Neural progenitor cell (in vitro differentiated cells): ENCODE measurements at regions not wholly inside any gene's neighbourhood (a gene's known extent, or its start where the extent isn't known, plus 50 kb on each side); places are given as distances from the start of the nearest gene placed in this dataset.

Experiments used
- DNase-seq: peaks from one replicate; pipeline ENCODE4 v3.0.0-alpha.2; 2016; ENCODE audit warnings: low spot score
- H2AFZ ChIP-seq: fragments of 200-600 bp; sonication (generic); replicated peaks from 2 replicates; pipeline ENCODE4 v1.6.1; 2016; ENCODE audit warnings: antibody characterized with exemption
- H3F3A ChIP-seq: fragments of 200-600 bp; sonication (generic); 2 replicates; pipeline ENCODE4 v1.6.1; 2016; ENCODE audit warnings: antibody characterized with exemption, low read depth
- H3K27ac ChIP-seq: fragments of 200-600 bp; sonication (generic); 2 replicates; pipeline ENCODE4 v1.5.1; 2016; ENCODE audit warnings: mild to moderate bottlenecking
- H3K27me3 ChIP-seq: fragments of 200-600 bp; sonication (generic); 2 replicates; pipeline ENCODE4 v1.6.1; 2016; ENCODE audit warnings: mild to moderate bottlenecking, moderate library complexity
- H3K36me3 ChIP-seq: fragments of 200-600 bp; sonication (generic); 2 replicates; pipeline ENCODE4 v1.5.1; 2016
- H3K4me1 ChIP-seq: fragments of 200-600 bp; sonication (generic); 2 replicates; pipeline ENCODE4 v1.6.1; 2016; ENCODE audit warnings: mixed run types
- H3K4me2 ChIP-seq: fragments of 200-600 bp; sonication (generic); 2 replicates; pipeline ENCODE4 v1.6.1; 2016
- H3K4me3 ChIP-seq: fragments of 200-600 bp; sonication (generic); 2 replicates; pipeline ENCODE4 v1.5.1; 2016
- H3K79me2 ChIP-seq: fragments of 200-600 bp; sonication (generic); 2 replicates; pipeline ENCODE4 v1.6.1; 2016; ENCODE audit warnings: low read depth
- H3K9ac ChIP-seq: fragments of 200-600 bp; sonication (generic); 2 replicates; pipeline ENCODE4 v1.6.1; 2016
- H3K9me3 ChIP-seq: fragments of 200-600 bp; sonication (generic); 2 replicates; pipeline ENCODE4 v1.5.1; 2016; ENCODE audit warnings: low read depth
- H4K20me1 ChIP-seq: fragments of 200-600 bp; sonication (generic); 2 replicates; pipeline ENCODE4 v1.6.1; 2016; ENCODE audit warnings: low read depth
- H3K27ac Mint-ChIP-seq: 3 replicates; pipeline ENCODE4 v1.8.0; 2021; ENCODE audit warnings: mixed read lengths
- H3K27me3 Mint-ChIP-seq: 2 replicates; pipeline ENCODE4 v1.8.0; 2022; ENCODE audit warnings: low read depth, mild to moderate bottlenecking, inconsistent platforms, moderate library complexity, mixed read lengths; ENCODE audit not compliant: insufficient read depth
- H3K36me3 Mint-ChIP-seq: 3 replicates; pipeline ENCODE4 v1.8.0; 2021; ENCODE audit warnings: mixed read lengths
- H3K4me1 Mint-ChIP-seq: 3 replicates; pipeline ENCODE4 v1.8.0; 2021; ENCODE audit warnings: mixed read lengths
- H3K4me3 Mint-ChIP-seq: 3 replicates; pipeline ENCODE4 v1.8.0; 2021; ENCODE audit warnings: mild to moderate bottlenecking, moderate library complexity, mixed read lengths
- H3K9me3 Mint-ChIP-seq: 3 replicates; pipeline ENCODE4 v1.8.0; 2020; ENCODE audit warnings: mixed read lengths
- CTCF ChIP-seq: fragments of 200-600 bp; sonication (generic); IDR thresholded peaks from 2 replicates; pipeline ENCODE4 v1.5.1; 2017; ENCODE audit warnings: antibody characterized with exemption, mild to moderate bottlenecking
- EZH2 ChIP-seq: fragments of 200-600 bp; sonication (generic); IDR thresholded peaks from 2 replicates; pipeline ENCODE4 v1.6.1; 2017; ENCODE audit warnings: antibody characterized with exemption, mild to moderate bottlenecking, moderate library complexity
- EZH2phosphoT487 ChIP-seq: fragments of 200-600 bp; sonication (generic); IDR thresholded peaks from 2 replicates; pipeline ENCODE4 v1.6.1; 2017; ENCODE audit warnings: antibody characterized with exemption

DNA sequence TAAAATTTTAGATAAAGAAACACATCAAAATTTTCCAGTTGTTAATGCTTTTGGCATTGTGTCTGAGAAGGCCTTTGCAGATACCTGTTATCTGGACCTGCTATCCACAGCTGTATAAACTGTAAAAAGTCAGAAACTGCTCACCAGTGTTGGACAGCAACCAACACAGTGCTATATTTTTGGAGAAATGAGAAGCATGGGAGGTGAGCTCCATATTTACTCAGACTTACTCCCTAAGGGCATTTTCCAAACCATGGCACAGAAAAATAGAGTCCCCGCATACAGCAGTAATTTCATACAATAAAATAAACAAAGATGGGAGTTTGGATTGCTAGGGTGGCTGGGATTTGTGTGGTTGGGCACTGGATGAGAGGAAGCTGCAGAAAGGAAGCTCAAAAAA, 136.3 kb upstream of the GLI3 start:
- no peaks in the 10 kb centered on the region for H3K36me3 Mint-ChIP-seq
- no peak overlapping the region for H3K27ac Mint-ChIP-seq
- Histone ChIP-seq H3K9me3 (peaks cover 4% of the 10 kb centered on the region), H3K79me2 (no peaks in the 10 kb centered on the region), H3K27ac (no peak overlapping the region), H3K27me3 (no peaks in the 10 kb centered on the region), H2AFZ (no peak overlapping the region), H4K20me1 (no peaks in the 10 kb centered on the region), H3K36me3 (no peaks in the 10 kb centered on the region), H3K9ac (no peak overlapping the region), H3K4me3 (no peak overlapping the region), H3K4me2 (no peak overlapping the region), H3K4me1 (peaks cover 10% of the 10 kb centered on the region), H3F3A (no peaks in the 10 kb centered on the region)
- no peak for DNase-seq
- no peak for TF ChIP-seq EZH2phosphoT487
- TF ChIP-seq CTCF: no peak
- TF ChIP-seq EZH2: no peak
- H3K4me3 Mint-ChIP-seq: no peak overlapping the region
- H3K9me3 Mint-ChIP-seq: peaks cover 18% of the 10 kb centered on the region
- no peaks in the 10 kb centered on the region for H3K27me3 Mint-ChIP-seq
- peaks cover 7% of the 10 kb centered on the region for H3K4me1 Mint-ChIP-seq

- no peak overlapping the region for H3K9ac ChIP-seq
- no peaks in the 10 kb centered on the region for H3K36me3 ChIP-seq
- H3K27ac ChIP-seq: no peak overlapping the region
- Mint-ChIP-seq H3K36me3 (no peaks in the 10 kb centered on the region), H3K27me3 (no peaks in the 10 kb centered on the region), H3K9me3 (peaks cover 25% of the 10 kb centered on the region), H3K27ac (peak overlapping the region; percentile 26), H3K4me1 (peaks cover 7% of the 10 kb centered on the region), H3K4me3 (no peak overlapping the region)
- peak overlapping the region; percentile 33 for H3K4me2 ChIP-seq
- no peak overlapping the region for H2AFZ ChIP-seq
- TF ChIP-seq EZH2phosphoT487 (peak; percentile 60), EZH2 (no peak), CTCF (no peak)
- H3K79me2 ChIP-seq: no peaks in the 10 kb centered on the region
- H4K20me1 ChIP-seq: no peaks in the 10 kb centered on the region
- no peaks in the 10 kb centered on the region for H3K27me3 ChIP-seq
- peaks cover 10% of the 10 kb centered on the region for H3K4me1 ChIP-seq
- H3K9me3 ChIP-seq: peaks cover 4% of the 10 kb centered on the region
- H3F3A ChIP-seq: no peaks in the 10 kb centered on the region
- no peak overlapping the region for H3K4me3 ChIP-seq
- DNase-seq: peak; percentile 62
Observed at GRCh38 chr7:42372479-42372878, 135.5 kb upstream of the GLI3 start.

GRCh38 chr7:42359946-42360345, 122.9 kb upstream of the GLI3 start:
- no peak overlapping the region for H3K27ac Mint-ChIP-seq
- H3K27me3 Mint-ChIP-seq: peaks cover 4% of the 10 kb centered on the region
- H3K36me3 Mint-ChIP-seq: no peaks in the 10 kb centered on the region

More at GRCh38 chr7:42359946-42360345, 122.9 kb upstream of the GLI3 start:
- TF ChIP-seq CTCF: no peak
- TF ChIP-seq EZH2phosphoT487: no peak
- TF ChIP-seq EZH2: no peak
- DNase-seq: no peak
- Histone ChIP-seq H3K27ac (no peak overlapping the region), H2AFZ (no peak overlapping the region), H3K4me2 (no peak overlapping the region), H3K36me3 (no peaks in the 10 kb centered on the region), H3F3A (no peaks in the 10 kb centered on the region), H3K4me1 (no peaks in the 10 kb centered on the region), H3K4me3 (no peak overlapping the region), H4K20me1 (no peaks in the 10 kb centered on the region), H3K27me3 (no peaks in the 10 kb centered on the region), H3K79me2 (no peaks in the 10 kb centered on the region), H3K9me3 (no peaks in the 10 kb centered on the region), H3K9ac (no peak overlapping the region)
- Mint-ChIP-seq H3K4me3 (no peak overlapping the region), H3K9me3 (peaks cover 10% of the 10 kb centered on the region), H3K4me1 (no peaks in the 10 kb centered on the region)
